Natural killer cell (primary cell): ENCODE measurements at regions not wholly inside any gene's neighbourhood (a gene's known extent, or its start where the extent isn't known, plus 50 kb on each side); places are given as distances from the start of the nearest gene placed in this dataset.

Experiments
- ATAC-seq, 3 donors: fragments of 150-1000 bp in 2 of 3; fragments of 200-7000 bp in 1 of 3; cut with Tn5 transposase; 1 replicate in 1 of 3; 2 replicates in 2 of 3; pipeline ENCODE4 v1.10.0; 2021; ENCODE audit warnings: mild to moderate bottlenecking in 2 of 3, moderate library complexity in 2 of 3
- DNase-seq, 2 donors: peaks; one replicate each; pipeline versions ENCODE4 v3.0.0 to v3.0.0-alpha.2; 2013 to 2021; ENCODE audit warnings: mixed read lengths in 1 of 2
- H3K27ac ChIP-seq: one replicate; pipeline ENCODE4 v1.5.1; 2013; ENCODE audit warnings: mild to moderate bottlenecking, low read length
- H3K27me3 ChIP-seq: one replicate; pipeline ENCODE4 v1.6.1; 2013; ENCODE audit warnings: low read length; ENCODE audit not compliant: control insufficient read depth, insufficient read depth
- H3K36me3 ChIP-seq: one replicate; pipeline ENCODE4 v1.6.1; 2013; ENCODE audit warnings: low read length; ENCODE audit not compliant: control insufficient read depth, insufficient read depth
- H3K4me1 ChIP-seq: one replicate; pipeline ENCODE4 v1.6.1; 2013; ENCODE audit warnings: low read length; ENCODE audit not compliant: control insufficient read depth, insufficient read depth
- H3K4me3 ChIP-seq: one replicate; pipeline ENCODE4 v1.5.1; 2013; ENCODE audit warnings: low read length
- H3K9me3 ChIP-seq: one replicate; pipeline ENCODE4 v1.6.1; 2013; ENCODE audit warnings: low read length; ENCODE audit not compliant: control insufficient read depth, insufficient read depth
- H3K27ac Mint-ChIP-seq, 2 donors: one replicate each; pipeline ENCODE4 v1.8.0; 2022; ENCODE audit warnings: mild to moderate bottlenecking in 2 of 2, mixed read lengths in 2 of 2, moderate library complexity in 1 of 2
- H3K27me3 Mint-ChIP-seq, 2 donors: one replicate each; pipeline ENCODE4 v1.8.0; 2022; ENCODE audit warnings: low read depth in 2 of 2, mixed read lengths in 2 of 2
- H3K36me3 Mint-ChIP-seq: one replicate; pipeline ENCODE4 v1.8.0; 2022; ENCODE audit warnings: mixed read lengths
- H3K4me1 Mint-ChIP-seq, 2 donors: one replicate each; pipeline ENCODE4 v1.8.0; 2022; ENCODE audit warnings: mixed read lengths in 2 of 2
- H3K4me3 Mint-ChIP-seq: one replicate; pipeline ENCODE4 v1.8.0; 2022; ENCODE audit warnings: mild to moderate bottlenecking, moderate library complexity, mixed read lengths
- H3K9me3 Mint-ChIP-seq, 2 donors: one replicate each; pipeline ENCODE4 v1.8.0; 2022; ENCODE audit warnings: mixed read lengths in 2 of 2
- WGBS: methylation state at CpG from one replicate; pipeline ENCODE4 v1.1.7; 2013; ENCODE audit warnings: missing lambda C conversion rate; ENCODE audit not compliant: insufficient coverage; 5-methylcytosine and 5-hydroxymethylcytosine counted together
- intact Hi-C: fragments of 100-400 bp; cut with micrococcal nuclease; formaldehyde crosslinking; loops from one replicate; pipeline ENCODE4 v1.14.2; 2022
- TF ChIP-seq, protein P1 (sequence below): fragments of 200-600 bp; IDR thresholded peaks from one replicate; pipeline ENCODE4 v1.8.0; 2022; ENCODE audit warnings: antibody characterized with exemption

DNA sequence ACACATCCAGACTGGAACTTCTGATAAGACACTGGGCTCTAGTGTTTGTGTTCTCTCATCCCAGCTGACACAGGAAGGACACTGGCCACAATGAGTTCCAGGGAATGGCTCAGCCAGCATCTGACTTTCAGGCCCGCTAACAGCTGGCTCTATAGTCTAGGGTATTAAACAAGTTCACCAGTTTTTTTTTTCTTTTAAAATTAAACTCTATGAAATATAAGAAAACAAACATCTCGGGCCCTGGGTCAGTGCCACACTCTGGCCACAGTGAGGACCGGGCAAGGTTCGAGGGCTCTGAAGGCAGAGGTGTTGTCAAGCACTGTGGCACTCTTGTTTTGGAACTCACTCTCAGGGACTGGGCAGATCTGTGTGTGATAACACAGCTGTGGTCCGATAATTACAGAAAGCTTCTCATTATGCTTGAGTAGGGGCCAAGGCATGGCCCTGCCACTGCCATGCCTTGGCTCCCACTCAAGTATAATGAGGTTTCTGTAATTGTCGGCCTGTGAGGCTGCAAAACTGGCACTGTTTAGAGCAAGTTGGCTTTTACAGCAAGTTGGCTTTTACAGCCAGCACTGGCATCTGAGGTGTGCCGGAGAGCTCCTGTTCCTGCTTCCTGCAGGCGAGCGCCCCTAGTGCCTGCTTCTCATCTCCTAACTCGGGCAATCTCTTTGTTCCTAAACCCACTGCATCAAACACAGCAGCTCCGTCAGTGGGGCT lies 62.8 kb downstream of the PPP1R2C start:
- peaks cover 5% of the 10 kb centered on the region for H3K4me1 ChIP-seq
- H3K4me1 Mint-ChIP-seq: peaks cover 5% of the 10 kb centered on the region in 2 donors
- DNase-seq: peak in 1 of 2 donors; percentile 61
- 25% methylated on average over 10 of the region's 11 CpGs for WGBS
- H3K27me3 ChIP-seq: no peaks in the 10 kb centered on the region
- no peaks in the 10 kb centered on the region for H3K9me3 ChIP-seq
- H3K27ac Mint-ChIP-seq: no peak overlapping the region
- H3K4me3 Mint-ChIP-seq: no peak overlapping the region
- H3K36me3 Mint-ChIP-seq: no peaks in the 10 kb centered on the region
- intact Hi-C loops: no loop called here
- H3K36me3 ChIP-seq: no peaks in the 10 kb centered on the region
- H3K27me3 Mint-ChIP-seq: peaks cover 3 to 36% of the 10 kb centered on the region in 2 donors
- no peak overlapping the region for H3K4me3 ChIP-seq
- peak overlapping the region; percentile 13 for H3K27ac ChIP-seq
- peak in 2 of 3 donors; percentile 44 to 79 for ATAC-seq
- H3K9me3 Mint-ChIP-seq: no peaks in the 10 kb centered on the region
- TF ChIP-seq, protein P1, sequence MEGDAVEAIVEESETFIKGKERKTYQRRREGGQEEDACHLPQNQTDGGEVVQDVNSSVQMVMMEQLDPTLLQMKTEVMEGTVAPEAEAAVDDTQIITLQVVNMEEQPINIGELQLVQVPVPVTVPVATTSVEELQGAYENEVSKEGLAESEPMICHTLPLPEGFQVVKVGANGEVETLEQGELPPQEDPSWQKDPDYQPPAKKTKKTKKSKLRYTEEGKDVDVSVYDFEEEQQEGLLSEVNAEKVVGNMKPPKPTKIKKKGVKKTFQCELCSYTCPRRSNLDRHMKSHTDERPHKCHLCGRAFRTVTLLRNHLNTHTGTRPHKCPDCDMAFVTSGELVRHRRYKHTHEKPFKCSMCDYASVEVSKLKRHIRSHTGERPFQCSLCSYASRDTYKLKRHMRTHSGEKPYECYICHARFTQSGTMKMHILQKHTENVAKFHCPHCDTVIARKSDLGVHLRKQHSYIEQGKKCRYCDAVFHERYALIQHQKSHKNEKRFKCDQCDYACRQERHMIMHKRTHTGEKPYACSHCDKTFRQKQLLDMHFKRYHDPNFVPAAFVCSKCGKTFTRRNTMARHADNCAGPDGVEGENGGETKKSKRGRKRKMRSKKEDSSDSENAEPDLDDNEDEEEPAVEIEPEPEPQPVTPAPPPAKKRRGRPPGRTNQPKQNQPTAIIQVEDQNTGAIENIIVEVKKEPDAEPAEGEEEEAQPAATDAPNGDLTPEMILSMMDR: peak; percentile 39

DNA sequence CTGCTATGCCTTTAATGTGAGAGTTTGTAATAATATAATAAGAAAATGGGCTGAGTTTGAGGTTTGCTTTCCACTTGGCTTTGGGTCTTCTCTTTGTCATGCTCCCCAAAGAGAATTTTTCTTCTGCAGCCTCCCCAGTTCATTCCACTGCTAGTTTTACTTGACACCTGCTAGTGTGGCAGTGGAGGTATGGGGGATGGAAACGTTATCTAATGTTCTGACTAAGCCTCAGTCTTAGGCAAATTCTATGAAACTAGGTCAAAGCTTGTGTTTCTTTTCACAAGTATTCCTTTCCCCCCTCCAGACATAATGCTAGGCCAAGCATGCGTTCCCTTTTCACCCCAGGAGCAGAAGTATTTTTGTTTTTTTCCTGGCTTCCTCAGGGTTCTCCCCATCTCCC lies 67.5 kb downstream of the PPP1R2C start:
- no CpG with 5 or more reads among the region's 2 CpGs for WGBS
- intact Hi-C loops: no loop called here

DNA sequence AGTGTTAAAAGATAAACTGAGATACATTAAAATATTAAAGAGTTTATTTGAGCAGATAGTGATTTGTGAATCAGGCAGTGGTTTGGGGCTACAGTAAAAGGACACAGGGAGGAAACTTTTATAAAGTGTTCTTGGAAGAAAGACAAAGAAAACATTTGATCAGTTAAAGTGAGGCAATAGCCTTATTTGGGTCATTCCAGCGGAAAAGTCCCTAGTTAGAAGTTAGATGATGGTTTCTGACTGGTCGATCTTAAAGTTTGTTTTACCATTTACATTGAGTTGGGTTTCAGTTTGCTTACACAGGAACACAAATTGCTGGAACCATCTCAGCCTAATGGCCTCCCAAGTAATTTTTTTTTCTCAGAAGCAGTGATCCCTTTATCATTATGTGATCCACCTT lies 69.7 kb downstream of the PPP1R2C start:
- H3K36me3 Mint-ChIP-seq: no peaks in the 10 kb centered on the region
- DNase-seq (no peak), ATAC-seq (no peak)
- intact Hi-C loops: no loop called here
- TF ChIP-seq, protein P1: no peak
- no peaks in the 10 kb centered on the region for H3K27me3 ChIP-seq
- no peaks in the 10 kb centered on the region for H3K9me3 Mint-ChIP-seq
- no peak overlapping the region for H3K27ac ChIP-seq
- WGBS: 95% methylated on average over 2 of the region's 2 CpGs
- no peak overlapping the region for H3K27ac Mint-ChIP-seq
- H3K27me3 Mint-ChIP-seq: peaks cover 0 to 19% of the 10 kb centered on the region in 2 donors
- no peak overlapping the region for H3K4me3 Mint-ChIP-seq
- H3K9me3 ChIP-seq: no peaks in the 10 kb centered on the region
- H3K4me1 ChIP-seq: no peaks in the 10 kb centered on the region
- H3K4me3 ChIP-seq: no peak overlapping the region
- H3K36me3 ChIP-seq: no peaks in the 10 kb centered on the region
- H3K4me1 Mint-ChIP-seq: no peaks in the 10 kb centered on the region

More for the DNA sequence above, 67.5 kb downstream of the PPP1R2C start:
- Mint-ChIP-seq H3K9me3 (no peaks in the 10 kb centered on the region), H3K4me1 (peaks cover under 1 to 2% of the 10 kb centered on the region in 2 donors), H3K36me3 (no peaks in the 10 kb centered on the region), H3K4me3 (no peak overlapping the region), H3K27ac (no peak overlapping the region), H3K27me3 (peaks cover 3 to 29% of the 10 kb centered on the region in 2 donors)
- TF ChIP-seq, protein P1: no peak
- Histone ChIP-seq H3K36me3 (no peaks in the 10 kb centered on the region), H3K9me3 (no peaks in the 10 kb centered on the region), H3K27ac (no peak overlapping the region), H3K4me3 (no peak overlapping the region), H3K4me1 (peaks cover 5% of the 10 kb centered on the region), H3K27me3 (no peaks in the 10 kb centered on the region)
- ATAC-seq: no peak
- DNase-seq: no peak

DNA sequence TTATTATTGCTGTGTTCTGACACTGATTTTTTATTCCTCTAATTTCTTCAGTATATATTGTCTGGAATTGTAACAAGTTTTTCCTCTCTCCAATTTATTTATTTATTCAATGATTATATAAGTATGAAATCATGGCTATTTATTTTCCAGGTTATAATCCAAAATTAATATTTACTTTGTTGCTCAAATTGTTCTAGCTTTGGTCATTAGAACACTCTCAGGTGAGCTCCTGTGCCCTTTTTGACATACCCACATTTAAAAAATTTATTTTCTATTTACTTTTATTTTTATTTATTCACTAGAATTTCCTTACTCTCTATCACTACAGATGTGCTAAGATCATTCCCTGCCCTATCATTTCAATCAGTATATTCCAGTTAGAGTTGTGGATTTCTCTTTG lies 70.2 kb downstream of the PPP1R2C start:
- Histone ChIP-seq H3K4me1 (no peaks in the 10 kb centered on the region), H3K9me3 (no peaks in the 10 kb centered on the region), H3K4me3 (no peak overlapping the region), H3K27me3 (no peaks in the 10 kb centered on the region), H3K27ac (no peak overlapping the region), H3K36me3 (no peaks in the 10 kb centered on the region)
- no peaks in the 10 kb centered on the region for H3K9me3 Mint-ChIP-seq
- ATAC-seq (no peak), DNase-seq (no peak)
- intact Hi-C loops: no loop called here
- TF ChIP-seq, protein P1: no peak
- H3K27ac Mint-ChIP-seq: no peak overlapping the region
- no peaks in the 10 kb centered on the region for H3K36me3 Mint-ChIP-seq
- no peak overlapping the region for H3K4me3 Mint-ChIP-seq
- no peaks in the 10 kb centered on the region for H3K4me1 Mint-ChIP-seq
- H3K27me3 Mint-ChIP-seq: peaks cover 0 to 19% of the 10 kb centered on the region in 2 donors
